ENCODE measurements at regions not wholly inside any gene's neighbourhood (a gene's known extent, or its start where the extent isn't known, plus 50 kb on each side); places are given as distances from the start of the nearest gene placed in this dataset.

DNA sequence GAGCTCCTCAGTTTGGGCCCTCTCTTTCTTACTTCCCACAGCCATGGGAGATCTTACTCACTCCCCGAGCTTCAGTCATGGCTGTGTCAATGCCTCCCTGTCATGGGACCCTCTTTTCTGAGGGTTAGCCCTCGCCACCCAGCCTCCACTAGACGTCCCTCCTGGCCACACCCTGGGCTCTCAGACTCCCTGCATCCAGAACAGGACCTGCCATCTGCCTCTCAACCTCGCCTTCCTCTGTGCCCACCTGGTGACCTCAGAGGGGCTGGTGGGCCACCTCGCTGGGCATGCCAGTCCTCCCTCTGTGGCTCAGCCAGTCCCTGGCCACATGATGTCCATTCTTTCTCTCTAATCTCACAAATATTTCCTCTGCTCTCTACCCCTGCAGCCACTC lies 54.6 kb upstream of the MED9 start:
- TF ChIP-seq ZNF76 (tag by site-specific recombination; IDR thresholded peaks at IDR 0.05; ENCODE audit: borderline replicate concordance, low read depth): no peak
- TF ChIP-seq, protein P1, sequence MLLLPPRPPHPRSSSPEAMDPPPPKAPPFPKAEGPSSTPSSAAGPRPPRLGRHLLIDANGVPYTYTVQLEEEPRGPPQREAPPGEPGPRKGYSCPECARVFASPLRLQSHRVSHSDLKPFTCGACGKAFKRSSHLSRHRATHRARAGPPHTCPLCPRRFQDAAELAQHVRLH (tag by site-specific recombination; IDR thresholded peaks at IDR 0.05): no peak
